ENCODE measurements at regions not wholly inside any gene's neighbourhood (a gene's known extent, or its start where the extent isn't known, plus 50 kb on each side); places are given as distances from the start of the nearest gene placed in this dataset.
"Not testable (repeated sequence)": the region's sequence is repeated elsewhere in the genome, so short reads cannot be mapped to it uniquely, and the experiment has no call there.

DNA sequence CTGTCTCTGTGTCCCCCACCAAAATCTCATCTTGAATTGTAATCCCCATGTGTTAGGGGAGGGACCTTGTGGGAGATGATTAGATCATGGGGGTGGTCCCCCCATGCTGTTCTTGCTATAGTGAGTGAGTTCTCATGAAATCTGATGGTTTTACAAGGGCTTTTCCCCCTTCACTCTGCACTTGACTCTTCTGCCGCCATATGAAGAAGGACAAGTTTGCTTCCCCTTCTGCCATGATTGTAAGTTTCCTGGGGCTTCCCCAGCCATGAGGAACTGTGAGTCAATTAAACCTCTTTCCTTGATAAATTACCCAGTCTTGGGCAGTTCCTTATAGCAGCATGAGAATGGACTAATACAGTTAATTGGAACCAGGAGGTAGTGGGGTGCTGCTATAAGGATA is 137.1 kb upstream of the RAB4A start:
- Mint-ChIP-seq H3K9me3 (ENCODE audit: unreplicated experiment) (peaks cover 7% of the 10 kb centered on the region), H3K36me3 (ENCODE audit: low read depth, unreplicated experiment) (peaks cover 4% of the 10 kb centered on the region), H3K4me3 (ENCODE audit: unreplicated experiment) (no peak overlapping the region), H3K4me1 (ENCODE audit: unreplicated experiment) (peaks cover 23% of the 10 kb centered on the region), H3K27ac (ENCODE audit: unreplicated experiment) (no peak overlapping the region), H3K27me3 (ENCODE audit: unreplicated experiment) (peaks cover 10% of the 10 kb centered on the region)
- no peak for DNase-seq (ENCODE audit: low spot score)
- TF ChIP-seq, protein P1, sequence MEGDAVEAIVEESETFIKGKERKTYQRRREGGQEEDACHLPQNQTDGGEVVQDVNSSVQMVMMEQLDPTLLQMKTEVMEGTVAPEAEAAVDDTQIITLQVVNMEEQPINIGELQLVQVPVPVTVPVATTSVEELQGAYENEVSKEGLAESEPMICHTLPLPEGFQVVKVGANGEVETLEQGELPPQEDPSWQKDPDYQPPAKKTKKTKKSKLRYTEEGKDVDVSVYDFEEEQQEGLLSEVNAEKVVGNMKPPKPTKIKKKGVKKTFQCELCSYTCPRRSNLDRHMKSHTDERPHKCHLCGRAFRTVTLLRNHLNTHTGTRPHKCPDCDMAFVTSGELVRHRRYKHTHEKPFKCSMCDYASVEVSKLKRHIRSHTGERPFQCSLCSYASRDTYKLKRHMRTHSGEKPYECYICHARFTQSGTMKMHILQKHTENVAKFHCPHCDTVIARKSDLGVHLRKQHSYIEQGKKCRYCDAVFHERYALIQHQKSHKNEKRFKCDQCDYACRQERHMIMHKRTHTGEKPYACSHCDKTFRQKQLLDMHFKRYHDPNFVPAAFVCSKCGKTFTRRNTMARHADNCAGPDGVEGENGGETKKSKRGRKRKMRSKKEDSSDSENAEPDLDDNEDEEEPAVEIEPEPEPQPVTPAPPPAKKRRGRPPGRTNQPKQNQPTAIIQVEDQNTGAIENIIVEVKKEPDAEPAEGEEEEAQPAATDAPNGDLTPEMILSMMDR (IDR thresholded peaks at IDR 0.05; ENCODE audit: unreplicated experiment), result no peak

DNA sequence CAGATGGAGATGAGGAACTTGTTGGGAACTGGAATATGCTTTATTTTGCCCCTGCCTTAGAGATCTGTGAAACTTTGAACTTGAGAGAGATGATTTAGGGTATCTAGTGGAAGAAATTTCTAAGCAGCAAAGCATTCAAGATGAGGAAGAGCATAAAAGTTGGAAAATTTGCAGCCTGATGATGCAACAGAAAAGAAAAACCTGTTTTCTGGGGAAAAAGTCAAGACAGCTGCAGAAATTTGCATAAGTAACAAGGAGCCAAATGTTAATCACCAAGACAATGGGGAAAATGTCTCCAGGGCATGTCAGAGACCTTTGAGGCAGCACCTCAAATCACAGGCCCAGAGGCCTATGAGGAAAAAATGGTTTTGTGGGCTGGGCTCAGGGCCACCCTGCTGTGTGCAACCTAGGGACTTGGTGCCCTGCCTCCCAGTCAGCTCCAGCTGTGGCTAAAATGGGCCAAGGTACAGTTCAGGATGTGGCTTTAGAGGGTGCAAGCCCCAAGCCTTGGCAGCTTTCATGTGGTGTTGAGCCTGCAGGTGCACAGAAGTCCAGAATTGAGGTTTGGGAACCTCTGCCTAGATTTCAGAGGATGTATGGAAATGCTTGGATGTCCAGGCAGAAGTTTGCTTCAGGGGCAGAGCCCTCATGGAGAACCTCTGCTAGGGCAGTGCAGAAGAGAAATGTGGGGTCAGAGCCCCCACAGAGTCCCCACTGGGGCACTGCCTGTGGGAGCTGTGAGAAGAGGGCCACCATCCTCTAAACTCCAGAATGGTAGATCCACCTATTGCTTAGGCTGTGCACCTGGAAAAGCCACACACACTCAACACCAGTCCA is 136.3 kb upstream of the RAB4A start:
- H3K27me3 Mint-ChIP-seq (ENCODE audit: unreplicated experiment), result peaks cover 10% of the 10 kb centered on the region
- not testable (repeated sequence) for H3K4me3 Mint-ChIP-seq (ENCODE audit: unreplicated experiment); H3K9me3 Mint-ChIP-seq (ENCODE audit: unreplicated experiment); H3K36me3 Mint-ChIP-seq (ENCODE audit: low read depth, unreplicated experiment); DNase-seq (ENCODE audit: low spot score)
- H3K27ac Mint-ChIP-seq (ENCODE audit: unreplicated experiment), result peak overlapping the region; percentile 67
- peaks cover 22% of the 10 kb centered on the region for H3K4me1 Mint-ChIP-seq (ENCODE audit: unreplicated experiment)

DNA sequence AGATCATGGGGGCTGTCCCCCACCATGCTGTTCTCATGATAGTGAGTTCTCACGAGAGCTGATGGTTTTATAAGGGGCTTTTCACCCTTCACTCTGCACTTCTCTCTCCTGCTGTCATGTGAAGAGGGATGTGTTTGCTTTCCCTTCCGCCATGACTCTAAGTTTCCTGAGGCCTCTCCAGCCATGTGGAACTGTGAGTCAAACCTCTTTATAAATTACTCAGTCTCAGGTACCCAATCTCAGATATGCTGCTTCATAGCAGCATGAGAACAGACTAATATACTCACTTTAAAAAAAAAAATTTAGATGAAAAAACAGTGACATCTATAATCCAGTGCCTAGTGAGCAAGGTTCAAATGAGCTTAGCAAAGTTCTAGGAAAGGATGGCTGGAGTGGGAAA is 135.1 kb upstream of the RAB4A start:
- TF ChIP-seq, protein P1 (IDR thresholded peaks at IDR 0.05; ENCODE audit: unreplicated experiment), result no peak
- Mint-ChIP-seq H3K27me3 (ENCODE audit: unreplicated experiment) (peaks cover 7% of the 10 kb centered on the region), H3K36me3 (ENCODE audit: low read depth, unreplicated experiment) (peaks cover 4% of the 10 kb centered on the region), H3K4me1 (ENCODE audit: unreplicated experiment) (peaks cover 13% of the 10 kb centered on the region), H3K27ac (ENCODE audit: unreplicated experiment) (no peak overlapping the region), H3K4me3 (ENCODE audit: unreplicated experiment) (no peak overlapping the region), H3K9me3 (ENCODE audit: unreplicated experiment) (peaks cover 7% of the 10 kb centered on the region)
- DNase-seq (ENCODE audit: low spot score), result no peak

GRCh38 chr1:229136822-229137221 is 134.1 kb upstream of the RAB4A start:
- Mint-ChIP-seq H3K4me1 (ENCODE audit: unreplicated experiment) (peaks cover 9% of the 10 kb centered on the region), H3K4me3 (ENCODE audit: unreplicated experiment) (no peak overlapping the region), H3K27me3 (ENCODE audit: unreplicated experiment) (peaks cover 7% of the 10 kb centered on the region), H3K27ac (ENCODE audit: unreplicated experiment) (no peak overlapping the region), H3K9me3 (ENCODE audit: unreplicated experiment) (peaks cover 7% of the 10 kb centered on the region), H3K36me3 (ENCODE audit: low read depth, unreplicated experiment) (peaks cover 4% of the 10 kb centered on the region)
- no peak for DNase-seq (ENCODE audit: low spot score)
- TF ChIP-seq, protein P1 (IDR thresholded peaks at IDR 0.05; ENCODE audit: unreplicated experiment), result no peak

DNA sequence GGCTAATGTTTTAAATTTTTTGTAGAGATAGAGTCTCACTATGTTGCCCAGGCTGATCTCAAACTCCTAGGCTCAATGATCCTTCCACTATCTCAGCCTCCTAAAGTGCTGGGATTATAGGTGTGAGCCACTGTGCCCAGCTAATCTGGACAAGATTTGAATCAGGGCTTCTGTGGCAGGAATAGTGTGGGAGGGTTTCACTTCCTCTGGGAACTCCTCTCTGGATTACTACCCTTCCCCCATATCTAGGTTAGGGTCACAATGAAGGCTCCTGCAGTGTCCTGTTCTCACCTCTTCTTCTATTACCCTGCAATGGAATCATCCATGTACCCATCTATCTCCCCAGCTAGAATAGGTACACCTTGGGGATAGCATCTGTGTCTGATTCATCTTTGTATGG is 133.6 kb upstream of the RAB4A start:
- peaks cover 7% of the 10 kb centered on the region for H3K4me1 Mint-ChIP-seq (ENCODE audit: unreplicated experiment)
- H3K27ac Mint-ChIP-seq (ENCODE audit: unreplicated experiment), result no peak overlapping the region
- peaks cover 7% of the 10 kb centered on the region for H3K9me3 Mint-ChIP-seq (ENCODE audit: unreplicated experiment)
- no peak for DNase-seq (ENCODE audit: low spot score)
- TF ChIP-seq, protein P1 (IDR thresholded peaks at IDR 0.05; ENCODE audit: unreplicated experiment), result no peak
- peaks cover 7% of the 10 kb centered on the region for H3K27me3 Mint-ChIP-seq (ENCODE audit: unreplicated experiment)
- peaks cover 4% of the 10 kb centered on the region for H3K36me3 Mint-ChIP-seq (ENCODE audit: low read depth, unreplicated experiment)
- H3K4me3 Mint-ChIP-seq (ENCODE audit: unreplicated experiment), result no peak overlapping the region

Data from endothelial cell (in vitro differentiated cells).